ENCODE measurements at regions not wholly inside any gene's neighbourhood (a gene's known extent, or its start where the extent isn't known, plus 50 kb on each side); places are given as distances from the start of the nearest gene placed in this dataset.

DNA sequence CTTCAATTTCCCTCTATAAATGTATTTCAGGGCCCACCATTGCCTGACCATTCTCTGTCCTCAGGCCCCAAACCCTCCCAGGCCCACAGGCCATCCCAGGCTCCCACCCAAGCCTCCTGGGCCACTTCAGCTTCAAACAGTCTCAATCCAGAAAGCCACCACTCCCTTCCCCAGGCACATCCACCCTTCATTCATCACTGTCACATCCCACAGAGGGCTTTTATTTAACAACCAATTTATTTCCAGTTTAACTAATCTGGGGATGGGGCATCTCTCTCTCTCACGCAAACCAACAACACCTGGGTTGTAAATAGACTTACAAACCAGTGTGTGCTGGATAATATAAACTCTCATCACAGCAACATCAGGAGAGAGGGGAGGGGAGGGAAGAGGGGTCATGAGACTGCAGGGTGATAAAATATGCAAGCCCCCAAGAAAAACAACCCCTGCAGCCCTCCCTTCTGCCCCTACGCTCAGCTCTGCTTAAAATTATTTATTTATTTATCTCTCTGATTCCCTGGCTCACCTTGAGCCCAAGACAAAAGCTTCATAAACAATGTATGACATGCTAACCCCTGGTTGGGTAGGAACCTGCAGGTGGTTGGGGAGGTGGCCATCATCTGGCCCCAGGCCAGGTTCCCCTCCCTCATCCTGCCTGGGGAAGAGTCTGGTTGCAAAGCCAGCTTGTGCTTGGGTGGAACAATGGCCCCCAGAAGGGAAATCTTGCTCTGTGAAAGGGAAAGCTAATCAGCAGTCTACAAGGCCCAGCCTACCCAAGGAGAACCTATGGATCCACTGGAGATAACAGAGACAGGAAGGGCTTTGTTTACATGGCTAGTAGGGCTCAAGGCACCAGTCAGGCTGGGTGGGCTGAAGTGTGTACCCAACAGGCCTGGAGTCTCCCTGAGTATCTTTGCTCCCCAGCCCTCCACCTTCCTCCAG is 359.2 kb downstream of the BUD13 start:
- no peak for DNase-seq (ENCODE audit: low spot score)

DNA sequence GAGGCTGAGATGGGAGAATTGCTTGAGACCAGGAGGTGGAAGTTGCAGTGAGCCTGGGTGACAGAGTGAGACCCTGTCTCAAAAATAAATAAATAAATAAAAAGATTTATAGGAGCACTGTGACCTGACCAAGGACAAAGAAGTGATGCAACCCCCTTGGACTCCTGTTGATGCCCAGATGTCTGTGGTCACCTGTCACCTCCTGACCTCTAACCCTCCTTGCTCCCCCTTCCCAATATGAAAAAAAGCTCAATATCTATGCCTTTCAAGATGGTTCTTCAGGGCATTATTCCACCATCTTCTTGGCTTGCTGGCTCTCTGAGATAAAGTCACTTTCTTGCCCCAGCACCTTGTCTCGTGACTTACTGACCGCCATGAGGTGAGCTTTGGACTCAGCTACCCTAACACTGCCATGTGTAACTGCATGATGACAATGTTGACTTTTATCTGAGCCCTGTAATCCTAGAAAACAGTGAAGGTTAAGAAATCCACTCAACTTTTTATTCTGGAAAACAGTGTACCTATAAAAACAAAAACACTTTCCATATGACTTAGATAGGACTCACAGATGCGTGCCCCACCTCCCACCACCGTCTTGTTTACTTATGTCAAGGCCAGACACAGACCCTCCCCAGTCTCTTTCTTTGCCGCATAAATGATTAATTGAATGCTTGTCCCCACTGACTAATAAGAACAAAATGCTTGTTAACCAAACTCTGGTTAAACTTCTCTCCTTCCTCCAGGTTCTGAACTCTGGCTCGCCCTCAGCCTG is 360.5 kb downstream of the BUD13 start:
- DNase-seq (ENCODE audit: low spot score), result no peak

- DNase-seq (ENCODE audit: low spot score), result no peak
Measured at GRCh38 chr11:116409238-116409637, 363.5 kb downstream of the BUD13 start.

GRCh38 chr11:116406042-116406441 is 366.7 kb downstream of the BUD13 start:
- no peak for DNase-seq (ENCODE audit: low spot score)

- no peak for DNase-seq (ENCODE audit: low spot score)
Measured at GRCh38 chr11:116404462-116404798, 368.4 kb downstream of the BUD13 start.

- DNase-seq (ENCODE audit: low spot score), result no peak
Measured at GRCh38 chr11:116403794-116404461, 368.9 kb downstream of the BUD13 start.

DNA sequence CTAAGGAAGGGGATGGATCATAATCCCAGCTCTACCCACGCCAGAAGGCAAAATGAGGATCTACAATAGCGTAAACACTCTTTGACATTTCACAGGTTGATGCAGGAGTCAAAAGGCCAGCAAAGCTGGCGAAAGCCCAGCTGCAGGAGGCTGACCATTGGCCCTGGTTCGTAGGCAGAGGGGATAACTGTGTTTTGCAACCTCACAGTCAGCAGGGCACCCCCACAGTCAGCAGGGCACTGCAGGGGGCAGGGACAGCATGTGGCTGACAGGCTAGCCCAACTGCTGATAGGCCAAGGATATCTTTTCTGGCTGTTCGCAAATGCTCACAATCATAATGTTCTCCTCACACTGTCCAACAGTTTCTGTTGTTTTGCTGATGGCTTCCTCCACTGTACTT is 372.7 kb downstream of the BUD13 start:
- no peak for DNase-seq (ENCODE audit: low spot score)

DNA sequence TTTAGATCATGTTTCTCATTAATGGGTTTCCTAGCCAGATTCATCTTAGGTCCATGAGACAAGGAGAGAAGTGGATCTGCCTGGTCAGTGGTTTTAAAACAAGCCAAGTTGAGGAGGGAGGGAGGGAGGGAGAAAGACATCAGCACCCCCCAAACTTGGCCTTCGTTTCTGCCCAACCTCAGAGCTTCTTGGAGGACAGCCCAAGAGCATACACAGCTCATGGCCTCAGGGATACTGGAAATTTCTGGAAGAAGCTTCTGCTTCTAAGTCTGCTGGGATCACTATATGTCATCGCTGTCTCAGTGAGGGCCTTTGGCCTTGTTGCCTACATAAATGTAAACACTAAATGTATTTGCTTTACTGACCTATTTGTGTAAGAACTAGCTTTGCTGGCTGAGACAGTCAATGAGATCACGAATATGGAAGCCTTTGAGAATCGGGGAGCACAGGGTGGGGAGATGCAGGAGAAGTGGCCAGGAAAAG is 375.1 kb downstream of the BUD13 start:
- DNase-seq (ENCODE audit: low spot score), result no peak

DNA sequence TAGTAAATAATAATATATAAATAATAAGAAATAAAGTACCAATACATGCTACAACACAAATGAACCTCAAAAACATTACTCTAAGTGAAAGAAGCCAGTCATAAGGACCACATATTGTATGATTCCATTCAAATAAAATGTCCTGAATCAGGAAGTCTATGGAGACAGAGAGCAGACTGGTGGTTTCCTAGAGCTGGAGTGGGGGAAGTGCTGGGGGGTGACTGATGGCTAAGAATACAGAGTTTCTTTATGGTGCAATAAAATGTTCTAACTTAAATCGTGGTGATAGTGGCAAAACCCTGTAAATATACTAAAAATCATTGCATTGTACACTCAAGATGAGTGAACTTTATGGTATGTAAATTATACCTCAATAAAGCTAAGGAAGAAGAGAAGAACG is 376.5 kb downstream of the BUD13 start:
- DNase-seq (ENCODE audit: low spot score), result no peak

DNA sequence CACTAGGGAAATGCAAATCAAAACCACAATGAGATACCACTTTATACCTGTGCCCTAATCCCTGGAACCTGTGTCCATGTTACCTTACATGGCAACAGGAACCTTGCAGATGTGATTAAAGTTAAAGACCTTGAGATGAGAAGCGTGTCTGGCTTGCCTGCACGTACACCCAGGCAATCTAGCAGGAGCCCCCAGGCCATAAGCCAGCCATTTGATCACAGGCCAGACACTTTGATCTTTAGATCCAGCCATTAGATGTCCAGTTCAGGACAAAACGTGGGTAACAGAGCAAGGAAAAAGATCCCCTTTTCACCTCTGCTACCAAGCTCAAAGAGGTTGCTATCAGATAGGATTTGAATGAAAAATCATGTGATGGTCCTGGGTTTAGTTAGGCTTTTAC is 378.8 kb downstream of the BUD13 start:
- DNase-seq (ENCODE audit: low spot score), result no peak

DNA sequence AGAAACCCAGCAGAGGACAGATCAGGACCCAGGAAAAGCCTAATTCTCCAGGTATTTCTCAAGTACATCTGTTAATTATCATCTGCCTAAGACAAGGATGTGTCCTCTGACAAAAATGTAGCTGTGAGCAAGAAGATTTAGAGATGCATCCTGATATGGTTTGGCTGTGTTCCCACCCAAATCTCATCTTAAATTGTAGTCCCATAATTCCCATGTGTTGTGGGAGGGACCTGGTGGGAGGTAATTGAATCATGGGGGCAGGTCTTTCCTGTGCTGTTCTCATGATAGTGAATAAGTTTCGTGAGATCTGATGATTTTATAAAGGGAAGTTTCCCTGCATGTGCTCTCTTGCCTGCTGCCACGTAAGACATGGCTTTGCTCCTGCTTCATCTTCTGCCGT is 381.8 kb downstream of the BUD13 start:
- no peak for DNase-seq (ENCODE audit: low spot score)

DNA sequence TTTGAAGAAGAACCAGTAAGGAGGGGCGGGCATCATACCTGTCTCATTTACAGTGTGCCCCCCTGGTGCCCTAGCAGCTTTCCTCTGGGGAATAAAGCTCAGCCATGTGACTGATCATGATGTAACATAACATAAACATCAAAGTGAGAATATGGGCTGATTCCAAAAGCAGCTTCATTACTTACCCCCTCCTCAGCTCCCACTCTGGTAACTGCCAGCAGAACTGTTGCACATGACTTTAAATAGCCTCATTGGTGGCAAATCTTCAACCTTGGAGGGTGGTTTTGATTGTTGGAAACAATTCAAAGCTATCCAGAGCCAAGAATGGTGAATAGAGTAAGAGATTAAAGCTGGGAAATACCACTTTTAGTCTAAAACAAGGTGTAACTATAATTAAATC is 384.6 kb downstream of the BUD13 start:
- no peak for DNase-seq (ENCODE audit: low spot score)

GRCh38 chr11:116387641-116388040 is 385.1 kb downstream of the BUD13 start:
- no peak for DNase-seq (ENCODE audit: low spot score)

GRCh38 chr11:116386118-116386699 is 386.6 kb downstream of the BUD13 start:
- no peak for DNase-seq (ENCODE audit: low spot score)

- DNase-seq (ENCODE audit: low spot score), result no peak
Measured at GRCh38 chr11:116384876-116385275, 387.9 kb downstream of the BUD13 start.

- DNase-seq (ENCODE audit: low spot score), result no peak
Measured at GRCh38 chr11:116384407-116384806, 388.4 kb downstream of the BUD13 start.

- peak; percentile 53 for DNase-seq (ENCODE audit: low spot score)
Measured at GRCh38 chr11:116379185-116379828, 393.5 kb downstream of the BUD13 start.

- DNase-seq (ENCODE audit: low spot score), result no peak
Measured at GRCh38 chr11:116376547-116376946, 396.2 kb downstream of the BUD13 start.

GRCh38 chr11:116376054-116376453 is 396.7 kb downstream of the BUD13 start:
- DNase-seq (ENCODE audit: low spot score), result no peak

DNA sequence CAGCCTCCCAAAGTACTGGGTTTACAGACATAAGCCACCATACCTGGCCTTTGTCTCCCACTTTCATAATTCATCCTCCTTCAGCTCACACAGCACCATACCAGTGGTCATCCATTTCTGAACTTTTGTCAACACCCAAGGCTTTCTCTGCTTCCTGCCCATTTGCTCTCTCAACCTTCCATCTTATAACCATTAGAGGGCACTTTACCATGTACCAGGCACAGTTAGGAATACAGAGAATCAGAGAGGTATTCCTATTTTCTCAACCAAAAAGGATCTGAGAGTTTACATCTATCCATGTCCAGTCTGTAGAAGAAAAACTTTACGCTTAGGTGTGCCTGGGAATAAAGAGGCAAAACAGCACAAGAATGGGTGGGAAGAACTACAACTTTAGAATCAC is 397.6 kb downstream of the BUD13 start:
- no peak for DNase-seq (ENCODE audit: low spot score)

- DNase-seq (ENCODE audit: low spot score), result no peak
Measured at GRCh38 chr11:116374085-116374484, 398.7 kb downstream of the BUD13 start.

Data from LoVo (cell line).